ENCODE measurements at regions not wholly inside any gene's neighbourhood (a gene's known extent, or its start where the extent isn't known, plus 50 kb on each side); places are given as distances from the start of the nearest gene placed in this dataset.

DNA sequence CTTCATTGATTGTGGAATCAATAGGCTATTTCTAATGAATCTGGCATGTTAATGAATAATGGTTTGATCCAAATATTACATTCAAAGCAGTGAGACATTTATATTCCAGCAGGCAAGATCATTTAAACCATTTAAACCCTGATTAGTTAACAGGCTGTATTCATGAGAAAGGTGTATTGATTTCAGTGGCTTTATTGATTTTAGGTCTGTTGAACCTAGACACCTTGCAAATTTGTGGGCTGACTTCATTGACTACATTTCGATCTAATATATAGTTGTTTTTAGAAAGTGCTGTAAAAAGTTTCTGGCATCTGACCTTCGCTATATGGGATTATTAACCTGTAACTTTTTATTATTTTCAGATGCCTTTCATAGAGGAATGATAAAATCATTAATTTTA, 900.1 kb upstream of the CITED2 start:
- TF ChIP-seq, protein P1, sequence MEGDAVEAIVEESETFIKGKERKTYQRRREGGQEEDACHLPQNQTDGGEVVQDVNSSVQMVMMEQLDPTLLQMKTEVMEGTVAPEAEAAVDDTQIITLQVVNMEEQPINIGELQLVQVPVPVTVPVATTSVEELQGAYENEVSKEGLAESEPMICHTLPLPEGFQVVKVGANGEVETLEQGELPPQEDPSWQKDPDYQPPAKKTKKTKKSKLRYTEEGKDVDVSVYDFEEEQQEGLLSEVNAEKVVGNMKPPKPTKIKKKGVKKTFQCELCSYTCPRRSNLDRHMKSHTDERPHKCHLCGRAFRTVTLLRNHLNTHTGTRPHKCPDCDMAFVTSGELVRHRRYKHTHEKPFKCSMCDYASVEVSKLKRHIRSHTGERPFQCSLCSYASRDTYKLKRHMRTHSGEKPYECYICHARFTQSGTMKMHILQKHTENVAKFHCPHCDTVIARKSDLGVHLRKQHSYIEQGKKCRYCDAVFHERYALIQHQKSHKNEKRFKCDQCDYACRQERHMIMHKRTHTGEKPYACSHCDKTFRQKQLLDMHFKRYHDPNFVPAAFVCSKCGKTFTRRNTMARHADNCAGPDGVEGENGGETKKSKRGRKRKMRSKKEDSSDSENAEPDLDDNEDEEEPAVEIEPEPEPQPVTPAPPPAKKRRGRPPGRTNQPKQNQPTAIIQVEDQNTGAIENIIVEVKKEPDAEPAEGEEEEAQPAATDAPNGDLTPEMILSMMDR (IDR thresholded peaks at IDR 0.05), result no peak
- TF ChIP-seq POLR2A (IDR thresholded peaks at IDR 0.05), result no peak
